ENCODE measurements at regions not wholly inside any gene's neighbourhood (a gene's known extent, or its start where the extent isn't known, plus 50 kb on each side); places are given as distances from the start of the nearest gene placed in this dataset.

GRCh38 chr4:104907991-104908390 is 238.7 kb upstream of the TET2 start:
- Histone ChIP-seq H3K9ac (ENCODE audit: low read length) (no peak overlapping the region), H2AFZ (ENCODE audit: low read depth, low read length, severe bottlenecking) (no peak overlapping the region), H3K36me3 (ENCODE audit: low read length) (no peaks in the 10 kb centered on the region), H3K4me3 (ENCODE audit: insufficient read depth, low read length, poor library complexity, severe bottlenecking) (no peak overlapping the region), H3K27me3 (ENCODE audit: low read length) (no peaks in the 10 kb centered on the region), H3K9me3 (ENCODE audit: insufficient read depth, low read length) (no peaks in the 10 kb centered on the region), H3K27ac (ENCODE audit: low read depth, low read length) (no peak overlapping the region), H3K9me2 (replicated peaks; ENCODE audit: insufficient read depth, low read length) (no peaks in the 10 kb centered on the region), H3K4me2 (ENCODE audit: low read depth, low read length, poor library complexity, severe bottlenecking) (no peak overlapping the region), H3K79me2 (ENCODE audit: insufficient read depth, low read length) (no peaks in the 10 kb centered on the region), H4K20me1 (ENCODE audit: low read depth, low read length) (no peaks in the 10 kb centered on the region), H3F3A (ENCODE audit: insufficient read depth) (no peaks in the 10 kb centered on the region)
- TF ChIP-seq EZH2phosphoT487 (conservative IDR thresholded peaks at IDR 0.05; ENCODE audit: low read length): no peak
- no peak for TF ChIP-seq CTCF (IDR thresholded peaks at IDR 0.05; ENCODE audit: insufficient read depth, low read length, poor library complexity, severe bottlenecking)

- Histone ChIP-seq H3K4me3 (ENCODE audit: insufficient read depth, low read length, poor library complexity, severe bottlenecking) (no peak overlapping the region), H2AFZ (ENCODE audit: low read depth, low read length, severe bottlenecking) (no peak overlapping the region), H3K27me3 (ENCODE audit: low read length) (no peaks in the 10 kb centered on the region)
Observed at GRCh38 chr4:104909376-104909775, 237.3 kb upstream of the TET2 start.

GRCh38 chr4:104912518-104912917 is 234.2 kb upstream of the TET2 start:
- Histone ChIP-seq H3F3A (ENCODE audit: insufficient read depth) (no peaks in the 10 kb centered on the region), H3K4me2 (ENCODE audit: low read depth, low read length, poor library complexity, severe bottlenecking) (no peak overlapping the region), H3K36me3 (ENCODE audit: low read length) (no peaks in the 10 kb centered on the region), H3K9me3 (ENCODE audit: insufficient read depth, low read length) (no peaks in the 10 kb centered on the region), H3K9me2 (replicated peaks; ENCODE audit: insufficient read depth, low read length) (no peaks in the 10 kb centered on the region), H3K9ac (ENCODE audit: low read length) (no peak overlapping the region), H3K27ac (ENCODE audit: low read depth, low read length) (no peak overlapping the region), H3K27me3 (ENCODE audit: low read length) (no peaks in the 10 kb centered on the region), H3K79me2 (ENCODE audit: insufficient read depth, low read length) (no peaks in the 10 kb centered on the region), H2AFZ (ENCODE audit: low read depth, low read length, severe bottlenecking) (no peak overlapping the region), H3K4me3 (ENCODE audit: insufficient read depth, low read length, poor library complexity, severe bottlenecking) (no peak overlapping the region), H4K20me1 (ENCODE audit: low read depth, low read length) (no peaks in the 10 kb centered on the region)
- TF ChIP-seq EZH2phosphoT487 (conservative IDR thresholded peaks at IDR 0.05; ENCODE audit: low read length): no peak
- TF ChIP-seq CTCF (IDR thresholded peaks at IDR 0.05; ENCODE audit: insufficient read depth, low read length, poor library complexity, severe bottlenecking): no peak

More at GRCh38 chr4:104909376-104909775, 237.3 kb upstream of the TET2 start:
- Histone ChIP-seq H3K79me2 (ENCODE audit: insufficient read depth, low read length) (no peaks in the 10 kb centered on the region), H3K9ac (ENCODE audit: low read length) (no peak overlapping the region), H4K20me1 (ENCODE audit: low read depth, low read length) (no peaks in the 10 kb centered on the region), H3K4me2 (ENCODE audit: low read depth, low read length, poor library complexity, severe bottlenecking) (no peak overlapping the region), H3F3A (ENCODE audit: insufficient read depth) (no peaks in the 10 kb centered on the region), H3K9me3 (ENCODE audit: insufficient read depth, low read length) (no peaks in the 10 kb centered on the region), H3K36me3 (ENCODE audit: low read length) (no peaks in the 10 kb centered on the region), H3K27ac (ENCODE audit: low read depth, low read length) (no peak overlapping the region), H3K9me2 (replicated peaks; ENCODE audit: insufficient read depth, low read length) (no peaks in the 10 kb centered on the region)
- no peak for TF ChIP-seq CTCF (IDR thresholded peaks at IDR 0.05; ENCODE audit: insufficient read depth, low read length, poor library complexity, severe bottlenecking)
- TF ChIP-seq EZH2phosphoT487 (conservative IDR thresholded peaks at IDR 0.05; ENCODE audit: low read length): no peak

Measured in SU-DHL-6 (cell line).